ENCODE measurements at regions not wholly inside any gene's neighbourhood (a gene's known extent, or its start where the extent isn't known, plus 50 kb on each side); places are given as distances from the start of the nearest gene placed in this dataset.

- Histone ChIP-seq H3K4me3 (no peak overlapping the region), H3F3A (replicated peaks; ENCODE audit: low read depth) (no peaks in the 10 kb centered on the region), H3K27me3 (ENCODE audit: insufficient read depth) (no peaks in the 10 kb centered on the region), H3K9me2 (ENCODE audit: insufficient read depth) (no peaks in the 10 kb centered on the region), H4K20me1 (replicated peaks; ENCODE audit: insufficient read depth) (no peaks in the 10 kb centered on the region), H3K4me2 (no peak overlapping the region), H3K36me3 (ENCODE audit: insufficient read depth) (no peaks in the 10 kb centered on the region), H3K27ac (ENCODE audit: low read depth) (no peak overlapping the region), H3K4me1 (ENCODE audit: insufficient read depth) (no peaks in the 10 kb centered on the region), H3K79me2 (replicated peaks; ENCODE audit: insufficient read depth) (no peaks in the 10 kb centered on the region), H2AFZ (no peak overlapping the region)
- Mint-ChIP-seq H3K36me3 (ENCODE audit: low read depth) (no peaks in the 10 kb centered on the region), H3K4me3 (no peak overlapping the region), H3K4me1 (no peaks in the 10 kb centered on the region), H3K9me3 (peaks cover 10% of the 10 kb centered on the region; the same call in 1 of the 3 replicates), H3K27ac (no peak overlapping the region), H3K27me3 (ENCODE audit: insufficient read depth, low read depth, poor library complexity) (no peaks in the 10 kb centered on the region)
- no peak for DNase-seq (ENCODE audit: low spot score)
- TF ChIP-seq REST (IDR thresholded peaks at IDR 0.05; ENCODE audit: unreplicated experiment): no peak
- no peak for TF ChIP-seq ZNF114 (CRISPR knock-in tag; IDR thresholded peaks at IDR 0.05)
- no peak for TF ChIP-seq EZH2phosphoT487 (IDR thresholded peaks at IDR 0.05; ENCODE audit: unreplicated experiment)
- TF ChIP-seq, protein P1, sequence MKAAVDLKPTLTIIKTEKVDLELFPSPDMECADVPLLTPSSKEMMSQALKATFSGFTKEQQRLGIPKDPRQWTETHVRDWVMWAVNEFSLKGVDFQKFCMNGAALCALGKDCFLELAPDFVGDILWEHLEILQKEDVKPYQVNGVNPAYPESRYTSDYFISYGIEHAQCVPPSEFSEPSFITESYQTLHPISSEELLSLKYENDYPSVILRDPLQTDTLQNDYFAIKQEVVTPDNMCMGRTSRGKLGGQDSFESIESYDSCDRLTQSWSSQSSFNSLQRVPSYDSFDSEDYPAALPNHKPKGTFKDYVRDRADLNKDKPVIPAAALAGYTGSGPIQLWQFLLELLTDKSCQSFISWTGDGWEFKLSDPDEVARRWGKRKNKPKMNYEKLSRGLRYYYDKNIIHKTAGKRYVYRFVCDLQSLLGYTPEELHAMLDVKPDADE (IDR thresholded peaks at IDR 0.05): no peak
- no peak for TF ChIP-seq EZH2 (IDR thresholded peaks at IDR 0.05; ENCODE audit: low read depth, unreplicated experiment)
- TF ChIP-seq, protein P2, sequence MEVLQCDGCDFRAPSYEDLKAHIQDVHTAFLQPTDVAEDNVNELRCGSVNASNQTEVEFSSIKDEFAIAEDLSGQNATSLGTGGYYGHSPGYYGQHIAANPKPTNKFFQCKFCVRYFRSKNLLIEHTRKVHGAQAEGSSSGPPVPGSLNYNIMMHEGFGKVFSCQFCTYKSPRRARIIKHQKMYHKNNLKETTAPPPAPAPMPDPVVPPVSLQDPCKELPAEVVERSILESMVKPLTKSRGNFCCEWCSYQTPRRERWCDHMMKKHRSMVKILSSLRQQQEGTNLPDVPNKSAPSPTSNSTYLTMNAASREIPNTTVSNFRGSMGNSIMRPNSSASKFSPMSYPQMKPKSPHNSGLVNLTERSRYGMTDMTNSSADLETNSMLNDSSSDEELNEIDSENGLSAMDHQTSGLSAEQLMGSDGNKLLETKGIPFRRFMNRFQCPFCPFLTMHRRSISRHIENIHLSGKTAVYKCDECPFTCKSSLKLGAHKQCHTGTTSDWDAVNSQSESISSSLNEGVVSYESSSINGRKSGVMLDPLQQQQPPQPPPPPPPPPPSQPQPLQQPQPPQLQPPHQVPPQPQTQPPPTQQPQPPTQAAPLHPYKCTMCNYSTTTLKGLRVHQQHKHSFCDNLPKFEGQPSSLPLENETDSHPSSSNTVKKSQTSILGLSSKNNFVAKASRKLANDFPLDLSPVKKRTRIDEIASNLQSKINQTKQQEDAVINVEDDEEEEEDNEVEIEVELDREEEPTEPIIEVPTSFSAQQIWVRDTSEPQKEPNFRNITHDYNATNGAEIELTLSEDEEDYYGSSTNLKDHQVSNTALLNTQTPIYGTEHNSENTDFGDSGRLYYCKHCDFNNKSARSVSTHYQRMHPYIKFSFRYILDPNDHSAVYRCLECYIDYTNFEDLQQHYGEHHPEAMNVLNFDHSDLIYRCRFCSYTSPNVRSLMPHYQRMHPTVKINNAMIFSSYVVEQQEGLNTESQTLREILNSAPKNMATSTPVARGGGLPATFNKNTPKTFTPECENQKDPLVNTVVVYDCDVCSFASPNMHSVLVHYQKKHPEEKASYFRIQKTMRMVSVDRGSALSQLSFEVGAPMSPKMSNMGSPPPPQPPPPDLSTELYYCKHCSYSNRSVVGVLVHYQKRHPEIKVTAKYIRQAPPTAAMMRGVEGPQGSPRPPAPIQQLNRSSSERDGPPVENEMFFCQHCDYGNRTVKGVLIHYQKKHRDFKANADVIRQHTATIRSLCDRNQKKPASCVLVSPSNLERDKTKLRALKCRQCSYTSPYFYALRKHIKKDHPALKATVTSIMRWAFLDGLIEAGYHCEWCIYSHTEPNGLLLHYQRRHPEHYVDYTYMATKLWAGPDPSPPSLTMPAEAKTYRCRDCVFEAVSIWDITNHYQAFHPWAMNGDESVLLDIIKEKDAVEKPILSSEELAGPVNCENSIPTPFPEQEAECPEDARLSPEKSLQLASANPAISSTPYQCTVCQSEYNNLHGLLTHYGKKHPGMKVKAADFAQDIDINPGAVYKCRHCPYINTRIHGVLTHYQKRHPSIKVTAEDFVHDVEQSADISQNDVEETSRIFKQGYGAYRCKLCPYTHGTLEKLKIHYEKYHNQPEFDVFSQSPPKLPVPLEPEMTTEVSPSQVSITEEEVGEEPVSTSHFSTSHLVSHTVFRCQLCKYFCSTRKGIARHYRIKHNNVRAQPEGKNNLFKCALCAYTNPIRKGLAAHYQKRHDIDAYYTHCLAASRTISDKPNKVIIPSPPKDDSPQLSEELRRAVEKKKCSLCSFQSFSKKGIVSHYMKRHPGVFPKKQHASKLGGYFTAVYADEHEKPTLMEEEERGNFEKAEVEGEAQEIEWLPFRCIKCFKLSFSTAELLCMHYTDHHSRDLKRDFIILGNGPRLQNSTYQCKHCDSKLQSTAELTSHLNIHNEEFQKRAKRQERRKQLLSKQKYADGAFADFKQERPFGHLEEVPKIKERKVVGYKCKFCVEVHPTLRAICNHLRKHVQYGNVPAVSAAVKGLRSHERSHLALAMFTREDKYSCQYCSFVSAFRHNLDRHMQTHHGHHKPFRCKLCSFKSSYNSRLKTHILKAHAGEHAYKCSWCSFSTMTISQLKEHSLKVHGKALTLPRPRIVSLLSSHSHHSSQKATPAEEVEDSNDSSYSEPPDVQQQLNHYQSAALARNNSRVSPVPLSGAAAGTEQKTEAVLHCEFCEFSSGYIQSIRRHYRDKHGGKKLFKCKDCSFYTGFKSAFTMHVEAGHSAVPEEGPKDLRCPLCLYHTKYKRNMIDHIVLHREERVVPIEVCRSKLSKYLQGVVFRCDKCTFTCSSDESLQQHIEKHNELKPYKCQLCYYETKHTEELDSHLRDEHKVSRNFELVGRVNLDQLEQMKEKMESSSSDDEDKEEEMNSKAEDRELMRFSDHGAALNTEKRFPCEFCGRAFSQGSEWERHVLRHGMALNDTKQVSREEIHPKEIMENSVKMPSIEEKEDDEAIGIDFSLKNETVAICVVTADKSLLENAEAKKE (CRISPR knock-in tag; IDR thresholded peaks at IDR 0.05): no peak
- TF ChIP-seq JUNB (IDR thresholded peaks at IDR 0.05; ENCODE audit: unreplicated experiment): no peak
- no peak for TF ChIP-seq STAT1 (IDR thresholded peaks at IDR 0.05; ENCODE audit: unreplicated experiment)
- TF ChIP-seq CREB1 (CRISPR knock-in tag; IDR thresholded peaks at IDR 0.05; ENCODE audit: low read depth): no peak
- TF ChIP-seq POLR2AphosphoS5 (IDR thresholded peaks at IDR 0.05; ENCODE audit: low read depth): no peak
- TF ChIP-seq NANOG (IDR thresholded peaks at IDR 0.05; ENCODE audit: borderline replicate concordance): no peak
- TF ChIP-seq ZNF331 (CRISPR knock-in tag; IDR thresholded peaks at IDR 0.05; ENCODE audit: low read depth): no peak
- no peak for TF ChIP-seq CTCF (conservative IDR thresholded peaks at IDR 0.05; ENCODE audit: low read depth in 2 of 2)
- ATAC-seq: no peak
Measured at GRCh38 chr6:119915971-119916370, 566.4 kb upstream of the MAN1A1 start.
